RWPE2 (cell line): ENCODE measurements at regions not wholly inside any gene's neighbourhood (a gene's known extent, or its start where the extent isn't known, plus 50 kb on each side); places are given as distances from the start of the nearest gene placed in this dataset.
A peak's percentile ranks its signal among the peaks of the same experiment; 100 is the strongest.
"Not testable (repeated sequence)": the region's sequence is repeated elsewhere in the genome, so short reads cannot be mapped to it uniquely, and the experiment has no call there.

ENCODE experiments used
- ATAC-seq: fragments of 200-7000 bp; cut with Tn5 transposase; 3 replicates; pipeline ENCODE4 v1.9.1; 2021; ENCODE audit warnings: low read depth
- DNase-seq: peaks from one replicate; pipeline ENCODE4 v3.0.0-alpha.2; 2020; ENCODE audit warnings: low spot score
- H3K27ac ChIP-seq: fragments of 450-650 bp; 2 replicates; pipeline ENCODE4 v1.5.1; 2017; ENCODE audit warnings: mild to moderate bottlenecking; ENCODE audit not compliant: poor library complexity, severe bottlenecking
- H3K27me3 ChIP-seq: fragments of 250-450 bp; sonication (Bioruptor Pico); 2 replicates; pipeline ENCODE4 v1.5.1; 2021; ENCODE audit warnings: mild to moderate bottlenecking, moderate library complexity; ENCODE audit not compliant: insufficient read depth, poor library complexity, severe bottlenecking
- H3K36me3 ChIP-seq: fragments of 250-450 bp; sonication (Bioruptor Pico); 2 replicates; pipeline ENCODE4 v1.5.1; 2020; ENCODE audit warnings: low read depth, mild to moderate bottlenecking, moderate library complexity
- H3K4me1 ChIP-seq: fragments of 250-450 bp; sonication (Bioruptor Pico); 2 replicates; pipeline ENCODE4 v1.5.1; 2021; ENCODE audit warnings: mild to moderate bottlenecking, moderate library complexity; ENCODE audit not compliant: insufficient read depth, poor library complexity, severe bottlenecking
- H3K4me3 ChIP-seq: fragments of 250-450 bp; sonication (Bioruptor Pico); 2 replicates; pipeline ENCODE4 v1.5.1; 2021; ENCODE audit warnings: mild to moderate bottlenecking, moderate library complexity; ENCODE audit not compliant: severe bottlenecking
- H3K9me3 ChIP-seq: fragments of 250-450 bp; sonication (Bioruptor Pico); 2 replicates; pipeline ENCODE4 v1.5.1; 2021; ENCODE audit warnings: mild to moderate bottlenecking, moderate library complexity; ENCODE audit not compliant: severe bottlenecking
- TF ChIP-seq, protein P1 (sequence below): fragments of 450-650 bp; IDR thresholded peaks from one replicate; pipeline ENCODE4 v1.5.1; 2017; ENCODE audit warnings: mild to moderate bottlenecking, moderate library complexity; ENCODE audit not compliant: poor library complexity, severe bottlenecking

DNA sequence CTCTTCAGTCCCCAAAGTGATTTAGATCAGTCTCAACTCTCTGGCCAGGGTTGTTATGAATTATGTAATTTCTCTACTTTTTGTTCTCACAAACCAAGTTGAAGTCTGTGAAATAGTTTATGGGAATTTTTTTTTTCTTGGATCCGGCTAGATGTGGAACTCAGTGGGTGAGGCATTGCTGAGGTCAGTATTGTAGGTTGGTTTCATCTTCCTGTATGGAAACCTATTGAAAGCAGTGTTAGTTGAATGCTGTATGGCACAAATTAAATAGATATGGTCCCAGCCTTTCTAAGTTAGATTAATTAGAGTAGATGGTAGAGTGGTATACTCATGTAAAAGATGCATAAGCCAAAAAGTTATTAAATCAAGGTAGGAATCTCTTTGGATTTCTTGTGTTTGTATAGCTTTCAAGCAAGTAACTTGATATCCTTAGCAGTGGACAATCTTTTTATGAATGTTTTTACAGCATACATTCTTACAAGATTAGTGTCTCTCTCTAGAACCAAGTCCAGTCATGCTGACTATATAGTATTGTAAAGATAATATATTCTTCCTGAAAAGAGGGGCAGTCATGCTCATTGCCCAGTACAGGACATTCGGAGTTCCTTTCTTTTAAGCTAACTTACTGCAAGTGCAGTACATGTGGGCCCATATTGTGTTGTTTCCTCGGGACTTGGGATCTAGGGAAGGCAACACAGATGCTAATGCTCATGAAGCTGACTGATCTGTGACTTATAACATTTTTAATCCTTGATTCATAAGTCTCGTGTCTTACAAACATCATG, 2541.1 kb downstream of the PCDH9 start:
- TF ChIP-seq, protein P1, sequence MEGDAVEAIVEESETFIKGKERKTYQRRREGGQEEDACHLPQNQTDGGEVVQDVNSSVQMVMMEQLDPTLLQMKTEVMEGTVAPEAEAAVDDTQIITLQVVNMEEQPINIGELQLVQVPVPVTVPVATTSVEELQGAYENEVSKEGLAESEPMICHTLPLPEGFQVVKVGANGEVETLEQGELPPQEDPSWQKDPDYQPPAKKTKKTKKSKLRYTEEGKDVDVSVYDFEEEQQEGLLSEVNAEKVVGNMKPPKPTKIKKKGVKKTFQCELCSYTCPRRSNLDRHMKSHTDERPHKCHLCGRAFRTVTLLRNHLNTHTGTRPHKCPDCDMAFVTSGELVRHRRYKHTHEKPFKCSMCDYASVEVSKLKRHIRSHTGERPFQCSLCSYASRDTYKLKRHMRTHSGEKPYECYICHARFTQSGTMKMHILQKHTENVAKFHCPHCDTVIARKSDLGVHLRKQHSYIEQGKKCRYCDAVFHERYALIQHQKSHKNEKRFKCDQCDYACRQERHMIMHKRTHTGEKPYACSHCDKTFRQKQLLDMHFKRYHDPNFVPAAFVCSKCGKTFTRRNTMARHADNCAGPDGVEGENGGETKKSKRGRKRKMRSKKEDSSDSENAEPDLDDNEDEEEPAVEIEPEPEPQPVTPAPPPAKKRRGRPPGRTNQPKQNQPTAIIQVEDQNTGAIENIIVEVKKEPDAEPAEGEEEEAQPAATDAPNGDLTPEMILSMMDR, result no peak
- Histone ChIP-seq H3K36me3 (no peaks in the 10 kb centered on the region), H3K4me1 (peaks cover 25% of the 10 kb centered on the region), H3K9me3 (no peaks in the 10 kb centered on the region), H3K27me3 (no peaks in the 10 kb centered on the region), H3K27ac (peak overlapping the region; percentile 84), H3K4me3 (no peak overlapping the region)
- peak; percentile 97 for ATAC-seq
- no peak for DNase-seq

DNA sequence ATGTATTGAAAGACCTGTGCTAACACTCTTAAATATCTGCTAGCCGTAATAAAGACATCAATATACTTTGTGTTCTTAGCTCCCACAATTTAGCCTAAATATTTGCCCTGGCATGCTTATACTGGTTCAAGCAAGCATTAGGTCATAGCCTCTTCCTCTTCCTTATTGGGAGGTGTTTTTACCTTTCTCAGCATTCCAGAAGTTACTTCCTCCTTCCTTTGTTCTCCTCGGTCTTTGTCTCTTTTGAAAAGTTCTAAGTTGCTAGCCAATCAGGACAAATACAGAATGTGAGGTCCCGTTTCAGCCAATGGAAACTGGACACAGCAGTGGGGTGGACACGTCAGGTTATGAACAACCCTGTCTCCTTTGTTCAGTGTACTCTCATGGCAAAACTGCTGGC, 2543.6 kb downstream of the PCDH9 start:
- not testable (repeated sequence) for H3K4me3 ChIP-seq, H3K9me3 ChIP-seq, H3K27me3 ChIP-seq, ATAC-seq, H3K36me3 ChIP-seq, DNase-seq
- peak overlapping the region; percentile 25 for H3K27ac ChIP-seq
- H3K4me1 ChIP-seq, result peaks cover 25% of the 10 kb centered on the region

DNA sequence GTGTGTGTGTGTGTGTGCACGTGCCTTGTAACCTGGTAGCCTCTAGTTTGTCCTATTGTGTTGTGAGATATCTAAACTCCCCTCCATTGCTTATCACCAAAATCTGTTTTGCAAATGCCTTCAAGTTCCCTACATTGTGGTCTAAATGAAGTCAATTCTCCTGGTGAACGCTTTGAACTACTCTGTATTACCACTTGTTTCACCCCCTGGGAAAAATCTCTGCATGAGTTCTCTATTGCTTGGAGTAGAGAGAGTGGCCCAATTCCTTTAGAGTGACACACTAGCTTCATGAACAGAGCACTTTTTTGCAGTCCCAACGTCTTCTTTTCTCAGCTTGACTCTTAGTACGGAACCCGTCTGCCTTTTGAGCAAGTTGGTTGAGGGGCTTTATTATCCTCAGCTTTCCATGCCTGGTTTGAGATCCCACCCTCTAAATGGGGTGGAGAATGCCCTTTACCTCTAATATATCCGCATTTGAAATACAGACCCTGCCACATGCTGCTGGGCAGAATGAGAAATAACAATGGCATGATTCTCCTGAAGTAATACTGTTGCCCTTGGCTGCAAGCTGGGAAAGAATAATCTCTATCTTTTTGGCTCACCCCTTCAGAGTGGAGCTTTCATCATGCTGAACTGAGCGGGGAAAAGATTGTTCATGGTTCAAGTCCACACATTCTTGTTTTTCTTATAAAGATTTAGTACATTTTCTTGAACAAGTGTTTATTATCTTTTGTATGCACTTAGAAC, 2545.3 kb downstream of the PCDH9 start:
- no peak for DNase-seq
- H3K4me3 ChIP-seq, result no peak overlapping the region
- ATAC-seq, result no peak
- no peaks in the 10 kb centered on the region for H3K36me3 ChIP-seq
- TF ChIP-seq, protein P1, result no peak
- no peaks in the 10 kb centered on the region for H3K27me3 ChIP-seq
- peaks cover 30% of the 10 kb centered on the region for H3K4me1 ChIP-seq
- no peaks in the 10 kb centered on the region for H3K9me3 ChIP-seq
- no peak overlapping the region for H3K27ac ChIP-seq

DNA sequence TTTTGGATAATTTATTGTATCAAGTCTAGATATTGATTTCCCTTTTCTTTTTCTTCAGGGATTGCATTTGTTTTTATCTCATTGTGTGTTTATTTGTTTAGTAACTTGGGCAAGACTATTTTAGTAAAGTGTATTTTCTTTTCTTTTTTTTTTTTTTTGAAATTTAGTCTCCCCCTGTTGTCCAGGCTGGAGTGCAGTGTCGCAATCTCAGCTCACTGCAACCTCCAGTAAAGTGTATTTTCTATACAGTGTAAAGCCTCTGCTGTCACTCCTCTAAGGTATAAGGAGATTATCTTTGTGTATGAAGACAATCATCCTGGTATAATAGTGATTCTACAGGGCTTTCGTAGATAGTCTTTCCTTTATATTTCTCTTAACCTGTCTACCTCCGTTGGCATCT, 2546.0 kb downstream of the PCDH9 start:
- DNase-seq, result no peak
- TF ChIP-seq, protein P1, result no peak
- no peak for ATAC-seq
- Histone ChIP-seq H3K4me1 (peaks cover 22% of the 10 kb centered on the region), H3K27ac (no peak overlapping the region), H3K9me3 (no peaks in the 10 kb centered on the region), H3K27me3 (no peaks in the 10 kb centered on the region), H3K36me3 (no peaks in the 10 kb centered on the region), H3K4me3 (no peak overlapping the region)

DNA sequence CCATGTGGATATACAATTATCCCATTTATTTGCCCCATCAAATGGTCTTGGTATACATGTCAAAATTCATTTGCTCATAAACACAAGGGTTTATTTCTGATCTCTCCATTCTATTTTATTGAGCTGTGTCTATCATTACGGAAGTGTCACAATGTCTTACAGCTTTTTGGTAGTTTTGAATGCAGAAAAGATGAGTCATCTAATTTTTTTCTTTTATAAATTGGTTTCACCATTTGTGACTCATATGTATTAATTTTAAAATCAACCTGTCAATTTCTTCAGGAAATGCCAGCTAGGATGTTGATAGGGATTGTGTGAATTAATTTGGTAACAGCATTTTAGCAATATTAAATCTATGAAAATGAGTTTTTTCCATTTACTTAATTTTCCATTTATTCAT, 2549.4 kb downstream of the PCDH9 start:
- TF ChIP-seq, protein P1, result no peak
- no peak for ATAC-seq
- Histone ChIP-seq H3K9me3 (no peaks in the 10 kb centered on the region), H3K4me1 (peaks cover 10% of the 10 kb centered on the region), H3K27ac (peak overlapping the region; percentile 19), H3K4me3 (no peak overlapping the region), H3K27me3 (no peaks in the 10 kb centered on the region), H3K36me3 (no peaks in the 10 kb centered on the region)
- DNase-seq, result no peak
